Tibial nerve (tissue), 4 donors: ENCODE measurements at regions not wholly inside any gene's neighbourhood (a gene's known extent, or its start where the extent isn't known, plus 50 kb on each side); places are given as distances from the start of the nearest gene placed in this dataset.

Experiments used
- DNase-seq, 2 donors: peaks; one replicate each; pipeline ENCODE4 v3.0.0-alpha.2; 2019; ENCODE audit warnings: low spot score in 2 of 2
- H3K27ac ChIP-seq, 4 donors: fragments of 200-600 bp; sonication (generic) in 3 of 4; one replicate each; pipeline ENCODE4 v1.5.1; 2017 to 2019; ENCODE audit warnings: mild to moderate bottlenecking in 1 of 4
- H3K27me3 ChIP-seq, 2 donors: fragments of 200-600 bp; sonication (generic) in 1 of 2; one replicate each; pipeline versions ENCODE4 v1.5.1 to v1.6.0; 2017 to 2019
- H3K36me3 ChIP-seq, 3 donors: fragments of 200-600 bp; sonication (generic); one replicate each; pipeline ENCODE4 v1.5.1; 2018 to 2019
- H3K4me1 ChIP-seq, 4 donors: fragments of 200-600 bp; sonication (generic) in 3 of 4; one replicate each; pipeline ENCODE4 v1.5.1; 2017 to 2019
- H3K4me3 ChIP-seq, 4 donors: fragments of 200-600 bp; sonication (generic) in 3 of 4; one replicate each; pipeline ENCODE4 v1.5.1; 2017 to 2019; ENCODE audit warnings: mild to moderate bottlenecking in 1 of 4, moderate library complexity in 1 of 4
- H3K9me3 ChIP-seq, 4 donors: fragments of 200-600 bp; sonication (generic) in 3 of 4; one replicate each; pipeline ENCODE4 v1.5.1; 2017 to 2019
- EP300 ChIP-seq, 2 donors: sonication (generic); formaldehyde crosslinking; IDR thresholded peaks; one replicate each; pipeline ENCODE4 v1.6.1; 2017; ENCODE audit warnings: antibody characterized with exemption in 2 of 2, mild to moderate bottlenecking in 1 of 2
- POLR2A ChIP-seq, 2 donors: fragments of 450-650 bp; IDR thresholded peaks; one replicate each; pipeline ENCODE4 v1.6.1; 2017; ENCODE audit warnings: antibody characterized with exemption in 2 of 2, mild to moderate bottlenecking in 2 of 2, moderate library complexity in 2 of 2
- WGBS, 2 donors: methylation state at CpG; one replicate each; pipeline ENCODE4 v1.1.5; 2018; 5-methylcytosine and 5-hydroxymethylcytosine counted together
- TF ChIP-seq, protein P1 (sequence below), 5 experiments: fragments of 200-600 bp in 3 of 5; fragments of 450-650 bp in 2 of 5; sonication (generic) in 3 of 5; IDR thresholded peaks; one replicate each; pipeline ENCODE4 v1.5.1; 2016 to 2019; ENCODE audit warnings: antibody characterized with exemption in 5 of 5, mild to moderate bottlenecking in 3 of 5, moderate library complexity in 2 of 5

DNA sequence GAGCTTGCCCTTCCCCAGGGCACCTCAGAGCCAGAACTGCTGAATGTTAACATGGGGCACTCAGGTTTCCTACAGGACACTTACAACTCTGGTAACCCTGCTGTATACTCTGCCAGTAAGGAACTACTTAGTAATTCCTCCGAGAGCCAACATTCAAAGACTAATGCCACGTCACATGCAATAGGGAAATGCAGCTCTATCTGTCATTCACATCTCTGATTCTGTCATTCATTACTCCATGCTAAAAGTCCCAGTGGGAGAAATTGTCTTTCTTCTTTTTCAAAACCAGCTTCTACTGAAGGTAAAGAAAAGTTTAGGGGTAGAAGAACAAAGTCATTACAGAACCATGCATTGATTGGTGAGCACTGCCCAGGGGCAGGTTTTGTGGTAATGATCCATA lies 189.2 kb downstream of the DAD1 start:
- 87 to 98% methylated on average over 2 of the region's 2 CpGs for WGBS, 2 donors
- no peaks in the 10 kb centered on the region for H3K9me3 ChIP-seq
- TF ChIP-seq POLR2A (IDR thresholded peaks at IDR 0.05) (no peak), EP300 (IDR thresholded peaks at IDR 0.05) (no peak)
- TF ChIP-seq, protein P1, sequence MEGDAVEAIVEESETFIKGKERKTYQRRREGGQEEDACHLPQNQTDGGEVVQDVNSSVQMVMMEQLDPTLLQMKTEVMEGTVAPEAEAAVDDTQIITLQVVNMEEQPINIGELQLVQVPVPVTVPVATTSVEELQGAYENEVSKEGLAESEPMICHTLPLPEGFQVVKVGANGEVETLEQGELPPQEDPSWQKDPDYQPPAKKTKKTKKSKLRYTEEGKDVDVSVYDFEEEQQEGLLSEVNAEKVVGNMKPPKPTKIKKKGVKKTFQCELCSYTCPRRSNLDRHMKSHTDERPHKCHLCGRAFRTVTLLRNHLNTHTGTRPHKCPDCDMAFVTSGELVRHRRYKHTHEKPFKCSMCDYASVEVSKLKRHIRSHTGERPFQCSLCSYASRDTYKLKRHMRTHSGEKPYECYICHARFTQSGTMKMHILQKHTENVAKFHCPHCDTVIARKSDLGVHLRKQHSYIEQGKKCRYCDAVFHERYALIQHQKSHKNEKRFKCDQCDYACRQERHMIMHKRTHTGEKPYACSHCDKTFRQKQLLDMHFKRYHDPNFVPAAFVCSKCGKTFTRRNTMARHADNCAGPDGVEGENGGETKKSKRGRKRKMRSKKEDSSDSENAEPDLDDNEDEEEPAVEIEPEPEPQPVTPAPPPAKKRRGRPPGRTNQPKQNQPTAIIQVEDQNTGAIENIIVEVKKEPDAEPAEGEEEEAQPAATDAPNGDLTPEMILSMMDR (IDR thresholded peaks at IDR 0.05): no peak
- DNase-seq: no peak
- H3K27me3 ChIP-seq: no peaks in the 10 kb centered on the region
- H3K4me3 ChIP-seq: no peak overlapping the region
- H3K27ac ChIP-seq: no peak overlapping the region
- H3K36me3 ChIP-seq: no peaks in the 10 kb centered on the region
- H3K4me1 ChIP-seq: no peaks in the 10 kb centered on the region

DNA sequence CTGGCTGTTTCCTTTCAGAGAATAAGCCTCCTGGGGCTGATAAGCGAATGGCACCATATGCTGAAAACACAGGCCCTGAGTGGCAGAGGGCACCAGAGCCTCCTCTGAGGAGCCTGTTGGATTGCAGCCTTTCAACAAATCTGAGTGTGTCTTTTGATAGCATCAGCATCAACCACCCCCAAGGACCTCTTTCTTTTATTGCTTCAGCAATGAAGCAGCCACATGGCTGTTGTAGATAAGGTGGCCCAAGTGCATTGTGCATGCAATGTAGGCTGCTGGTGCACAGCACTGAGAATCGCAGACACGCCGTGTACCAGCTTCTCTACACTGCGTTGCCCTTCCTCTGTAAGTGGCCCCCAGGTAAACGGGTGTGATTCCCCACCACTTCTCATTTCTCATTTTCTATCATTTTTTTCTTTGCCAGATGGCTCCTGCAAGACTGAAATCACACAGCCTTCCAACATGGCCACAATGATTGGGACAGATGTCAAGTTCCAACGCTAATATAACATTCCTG lies 191.7 kb downstream of the DAD1 start:
- no peak overlapping the region for H3K27ac ChIP-seq
- no peak for DNase-seq
- no peaks in the 10 kb centered on the region for H3K36me3 ChIP-seq
- no peak for TF ChIP-seq POLR2A (IDR thresholded peaks at IDR 0.05)
- TF ChIP-seq EP300 (IDR thresholded peaks at IDR 0.05): no peak
- no peak overlapping the region for H3K4me3 ChIP-seq
- WGBS, 2 donors: 90 to 95% methylated on average over 7 of the region's 7 CpGs
- H3K4me1 ChIP-seq: no peaks in the 10 kb centered on the region
- no peaks in the 10 kb centered on the region for H3K27me3 ChIP-seq
- H3K9me3 ChIP-seq: no peaks in the 10 kb centered on the region

DNA sequence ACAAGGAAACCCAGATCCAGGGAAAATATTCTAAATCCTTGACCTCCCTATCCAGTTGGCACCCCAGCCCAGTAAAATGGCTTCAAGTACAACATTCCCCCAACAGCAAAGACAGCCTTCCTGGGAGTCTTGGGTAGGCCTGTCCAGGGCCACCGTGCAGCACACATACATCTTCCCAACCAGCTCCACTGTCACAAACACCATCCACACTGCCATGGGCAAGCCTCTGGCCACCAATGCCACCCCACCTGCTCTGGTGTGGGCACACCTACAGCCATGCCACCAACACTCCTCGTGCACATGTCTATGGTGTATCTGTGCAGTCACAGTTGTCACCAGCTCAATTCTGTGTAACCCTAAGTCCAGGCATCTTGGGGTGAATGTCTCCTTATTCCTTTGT lies 193.2 kb downstream of the DAD1 start:
- DNase-seq: no peak
- no peak overlapping the region for H3K4me3 ChIP-seq
- no peaks in the 10 kb centered on the region for H3K9me3 ChIP-seq
- H3K36me3 ChIP-seq: no peaks in the 10 kb centered on the region
- TF ChIP-seq POLR2A (IDR thresholded peaks at IDR 0.05): no peak
- TF ChIP-seq, protein P1 (IDR thresholded peaks at IDR 0.05): no peak
- no peak for TF ChIP-seq EP300 (IDR thresholded peaks at IDR 0.05)
- H3K4me1 ChIP-seq: no peaks in the 10 kb centered on the region
- no peaks in the 10 kb centered on the region for H3K27me3 ChIP-seq
- H3K27ac ChIP-seq: no peak overlapping the region
- WGBS, 2 donors: 84 to 97% methylated on average over 2 of the region's 2 CpGs

DNA sequence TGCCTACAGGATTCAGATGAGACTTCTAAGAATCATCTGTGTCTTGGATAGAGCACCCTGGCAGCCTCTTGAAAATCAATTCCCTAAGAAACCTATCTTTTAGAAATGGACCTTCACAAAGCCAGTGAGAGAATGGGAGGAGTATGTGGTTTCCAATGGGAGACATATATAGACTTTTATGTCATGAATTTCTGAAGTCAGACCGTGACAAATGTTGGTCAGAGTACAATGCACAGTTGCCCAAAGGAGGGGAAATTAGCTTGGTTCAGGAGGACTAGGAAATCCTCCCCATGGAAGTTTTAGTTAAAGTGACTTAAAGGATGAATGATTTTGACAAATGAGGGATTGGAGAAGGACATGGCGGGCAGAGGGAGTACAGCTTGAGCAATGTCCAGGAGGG lies 194.4 kb downstream of the DAD1 start:
- no peaks in the 10 kb centered on the region for H3K9me3 ChIP-seq
- DNase-seq: no peak

DNA sequence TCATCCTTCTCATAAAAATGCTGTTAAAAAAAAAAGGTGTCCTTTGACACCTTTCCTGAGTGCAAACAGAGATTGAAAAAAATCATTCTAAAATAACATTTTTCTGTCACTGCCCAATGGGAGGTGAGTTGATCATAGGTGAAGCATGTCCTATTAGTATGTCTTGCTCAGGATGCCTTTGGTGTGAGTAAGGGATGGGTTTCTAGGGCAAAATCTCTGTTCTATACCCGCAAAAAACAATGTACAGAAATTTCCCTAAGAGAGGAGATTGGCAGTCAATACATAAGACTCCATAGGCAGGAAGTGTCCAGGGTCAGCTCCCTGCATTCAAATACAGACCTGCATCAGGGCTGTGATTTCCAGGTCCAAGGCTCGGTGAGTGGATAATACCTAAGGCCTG lies 195.2 kb downstream of the DAD1 start:
- Histone ChIP-seq H3K4me1 (no peaks in the 10 kb centered on the region), H3K4me3 (no peak overlapping the region), H3K36me3 (no peaks in the 10 kb centered on the region), H3K9me3 (no peaks in the 10 kb centered on the region), H3K27me3 (peaks cover 0 to 5% of the 10 kb centered on the region in 2 donors), H3K27ac (no peak overlapping the region)
- 90% methylated on average over 2 of the region's 2 CpGs for WGBS, 2 donors
- DNase-seq: no peak
- no peak for TF ChIP-seq EP300 (IDR thresholded peaks at IDR 0.05)
- TF ChIP-seq, protein P1 (IDR thresholded peaks at IDR 0.05): no peak
- no peak for TF ChIP-seq POLR2A (IDR thresholded peaks at IDR 0.05)

More for the DNA sequence above, 194.4 kb downstream of the DAD1 start:
- 89 to 97% methylated on average over 2 of the region's 2 CpGs for WGBS, 2 donors
- Histone ChIP-seq H3K27me3 (no peaks in the 10 kb centered on the region), H3K4me1 (no peaks in the 10 kb centered on the region), H3K27ac (no peak overlapping the region), H3K36me3 (no peaks in the 10 kb centered on the region), H3K4me3 (no peak overlapping the region)
- TF ChIP-seq POLR2A (IDR thresholded peaks at IDR 0.05): no peak
- no peak for TF ChIP-seq EP300 (IDR thresholded peaks at IDR 0.05)
- TF ChIP-seq, protein P1 (IDR thresholded peaks at IDR 0.05): no peak
